H7 (cell line): ENCODE measurements at regions not wholly inside any gene's neighbourhood (a gene's known extent, or its start where the extent isn't known, plus 50 kb on each side); places are given as distances from the start of the nearest gene placed in this dataset.

Experiments used
- DNase-seq: peaks from one replicate; pipeline ENCODE4 v3.0.0; 2012
- H3K27me3 ChIP-seq: 2 replicates; pipeline ENCODE4 v1.6.0; 2011; ENCODE audit warnings: mild to moderate bottlenecking, low read length; ENCODE audit not compliant: control insufficient read depth, insufficient read depth
- H3K36me3 ChIP-seq: replicated peaks from 2 replicates; pipeline ENCODE4 v1.5.1; 2011; ENCODE audit warnings: low read length; ENCODE audit not compliant: control insufficient read depth, insufficient read depth
- H3K4me3 ChIP-seq: 2 replicates; pipeline ENCODE4 v1.5.1; 2011; ENCODE audit warnings: low read depth, mild to moderate bottlenecking, control low read depth, low read length, moderate library complexity; ENCODE audit not compliant: insufficient read depth

DNA sequence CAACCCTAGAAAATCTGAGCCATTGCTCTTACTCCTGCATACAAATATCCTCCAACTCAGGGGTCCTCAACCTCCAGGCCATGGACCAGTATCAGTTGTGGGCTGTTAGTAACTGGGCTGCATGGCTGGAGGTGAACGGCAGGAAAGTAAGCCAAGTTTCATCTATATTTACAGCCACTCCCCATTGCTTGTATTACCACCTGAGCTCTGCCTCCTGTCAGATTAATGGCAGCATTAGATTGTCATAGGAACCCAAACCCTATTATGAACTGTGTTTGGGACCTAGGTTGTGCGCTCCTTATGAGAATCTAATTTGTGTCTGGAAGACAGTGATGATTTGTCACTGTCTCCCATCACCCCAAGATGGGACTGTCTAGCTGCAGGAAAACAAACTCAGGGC lies 246.5 kb upstream of the CDIN1 start:
- no peaks in the 10 kb centered on the region for H3K36me3 ChIP-seq
- H3K27me3 ChIP-seq, result no peaks in the 10 kb centered on the region
- no peak for DNase-seq
- no peak overlapping the region for H3K4me3 ChIP-seq

GRCh38 chr15:36334059-36334458 lies 245.4 kb upstream of the CDIN1 start:
- DNase-seq, result no peak
- H3K4me3 ChIP-seq, result no peak overlapping the region

GRCh38 chr15:36335224-36335623 lies 244.2 kb upstream of the CDIN1 start:
- H3K27me3 ChIP-seq, result no peaks in the 10 kb centered on the region
- H3K4me3 ChIP-seq, result no peak overlapping the region
- no peak for DNase-seq
- no peaks in the 10 kb centered on the region for H3K36me3 ChIP-seq

More at GRCh38 chr15:36334059-36334458, 245.4 kb upstream of the CDIN1 start:
- no peaks in the 10 kb centered on the region for H3K36me3 ChIP-seq
- no peaks in the 10 kb centered on the region for H3K27me3 ChIP-seq

- H3K36me3 ChIP-seq, result no peaks in the 10 kb centered on the region
- DNase-seq, result no peak
- H3K27me3 ChIP-seq, result no peaks in the 10 kb centered on the region
- H3K4me3 ChIP-seq, result no peak overlapping the region
These were observed 243.8 kb upstream of the CDIN1 start for GRCh38 chr15:36335659-36336058.

GRCh38 chr15:36344887-36345286 lies 234.5 kb upstream of the CDIN1 start:
- H3K4me3 ChIP-seq, result no peak overlapping the region
- H3K36me3 ChIP-seq, result no peaks in the 10 kb centered on the region
- no peak for DNase-seq
- no peaks in the 10 kb centered on the region for H3K27me3 ChIP-seq

DNA sequence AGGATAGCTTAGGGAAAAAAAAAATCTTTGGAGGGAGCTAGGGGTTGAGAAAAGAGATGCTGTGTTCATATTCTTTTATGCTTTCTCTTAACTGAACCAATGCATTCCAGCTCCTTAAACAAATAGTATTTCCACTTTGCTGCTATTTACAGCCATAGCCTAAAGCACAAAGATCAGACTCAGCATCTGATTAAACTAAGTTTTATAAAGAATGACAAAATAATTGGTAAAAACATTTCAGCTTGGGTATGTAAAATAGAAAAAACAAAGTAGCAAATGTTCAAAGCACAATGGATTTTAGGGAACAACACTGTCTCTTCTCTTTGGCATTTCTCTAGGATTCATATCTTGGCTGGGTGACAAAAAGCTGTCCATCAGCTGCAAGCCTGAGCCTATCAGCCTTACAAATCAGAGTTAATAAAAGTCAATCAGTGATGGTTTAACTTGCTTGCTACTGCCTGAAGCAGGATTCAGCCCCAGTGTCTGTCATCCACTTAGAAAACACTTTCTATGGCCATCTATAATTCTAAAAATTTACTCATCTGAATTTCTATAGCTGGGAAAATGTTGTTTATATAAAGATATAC lies 232.1 kb upstream of the CDIN1 start:
- no peaks in the 10 kb centered on the region for H3K36me3 ChIP-seq
- DNase-seq, result no peak
- H3K4me3 ChIP-seq, result no peak overlapping the region
- no peaks in the 10 kb centered on the region for H3K27me3 ChIP-seq

GRCh38 chr15:36356466-36356865 lies 223.0 kb upstream of the CDIN1 start:
- H3K4me3 ChIP-seq, result no peak overlapping the region
- no peak for DNase-seq
- no peaks in the 10 kb centered on the region for H3K36me3 ChIP-seq
- no peaks in the 10 kb centered on the region for H3K27me3 ChIP-seq

- Histone ChIP-seq H3K4me3 (no peak overlapping the region), H3K27me3 (no peaks in the 10 kb centered on the region), H3K36me3 (no peaks in the 10 kb centered on the region)
- no peak for DNase-seq
These were observed 222.3 kb upstream of the CDIN1 start for GRCh38 chr15:36356978-36357601.

GRCh38 chr15:36358094-36358493 lies 221.3 kb upstream of the CDIN1 start:
- Histone ChIP-seq H3K4me3 (no peak overlapping the region), H3K36me3 (no peaks in the 10 kb centered on the region), H3K27me3 (no peaks in the 10 kb centered on the region)
- DNase-seq, result no peak

DNA sequence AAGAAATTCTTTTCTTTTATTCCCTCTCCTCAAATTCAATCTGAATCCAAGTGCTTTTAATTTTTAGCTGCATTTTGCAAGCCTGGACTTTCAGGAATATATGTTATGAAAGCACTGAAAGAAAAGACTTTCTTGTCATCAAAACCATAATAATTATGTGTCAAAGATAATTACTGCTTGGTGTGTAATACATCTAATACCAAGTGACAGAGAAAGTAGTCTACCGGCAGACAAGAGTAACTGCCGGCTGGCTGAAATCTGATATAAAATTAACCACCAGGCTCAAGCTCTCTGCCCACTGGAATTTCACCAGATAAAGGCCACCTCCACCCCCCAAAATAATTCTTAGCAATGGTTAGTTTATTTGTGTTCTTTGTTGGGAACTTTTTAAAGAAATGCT lies 220.9 kb upstream of the CDIN1 start:
- Histone ChIP-seq H3K36me3 (no peaks in the 10 kb centered on the region), H3K27me3 (no peaks in the 10 kb centered on the region), H3K4me3 (no peak overlapping the region)
- no peak for DNase-seq

DNA sequence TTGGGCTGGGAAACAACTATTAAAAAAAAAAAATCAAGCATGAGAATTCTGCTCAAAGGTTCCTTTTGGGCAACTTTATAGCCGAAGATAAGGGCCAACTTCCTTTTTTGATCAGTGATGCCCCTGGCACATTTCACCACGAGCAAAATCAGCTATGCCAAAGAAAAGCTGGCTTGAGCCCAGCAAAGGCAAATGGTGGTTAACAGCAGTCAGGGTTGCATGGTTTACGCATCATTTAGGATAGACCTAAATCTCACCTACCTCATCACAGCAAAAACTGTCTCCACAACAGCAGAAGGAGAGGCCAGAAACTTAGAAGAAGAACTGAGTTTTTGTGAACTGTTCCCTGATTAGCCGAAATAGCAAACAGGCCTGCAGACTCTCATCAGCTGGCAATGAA lies 220.1 kb upstream of the CDIN1 start:
- Histone ChIP-seq H3K4me3 (no peak overlapping the region), H3K36me3 (no peaks in the 10 kb centered on the region), H3K27me3 (no peaks in the 10 kb centered on the region)
- no peak for DNase-seq

DNA sequence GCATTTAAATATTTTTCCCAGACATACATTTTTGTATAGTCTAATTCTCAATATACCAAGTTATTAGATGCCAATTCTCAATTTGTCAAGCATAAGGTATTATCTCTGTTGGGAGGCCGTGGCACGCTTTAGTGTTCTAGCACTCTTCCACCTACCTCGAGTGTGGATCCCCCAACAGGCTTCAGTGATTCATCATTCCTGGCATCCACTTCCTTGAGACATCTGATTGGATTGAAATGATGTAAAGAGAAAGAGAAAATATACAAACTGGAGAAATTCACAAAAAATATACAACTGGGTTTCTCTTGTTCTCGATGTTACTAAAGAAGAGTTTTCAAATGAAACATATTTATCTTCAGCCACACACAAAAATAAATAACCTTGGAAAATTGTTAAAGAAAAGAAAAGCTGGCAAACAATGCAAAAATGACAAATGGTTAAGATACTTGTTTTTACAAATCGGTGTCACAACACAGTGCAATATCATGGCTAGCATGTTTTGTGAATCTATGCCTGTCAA lies 218.0 kb upstream of the CDIN1 start:
- H3K27me3 ChIP-seq, result no peaks in the 10 kb centered on the region
- DNase-seq, result no peak
- H3K4me3 ChIP-seq, result no peak overlapping the region
- H3K36me3 ChIP-seq, result no peaks in the 10 kb centered on the region

DNA sequence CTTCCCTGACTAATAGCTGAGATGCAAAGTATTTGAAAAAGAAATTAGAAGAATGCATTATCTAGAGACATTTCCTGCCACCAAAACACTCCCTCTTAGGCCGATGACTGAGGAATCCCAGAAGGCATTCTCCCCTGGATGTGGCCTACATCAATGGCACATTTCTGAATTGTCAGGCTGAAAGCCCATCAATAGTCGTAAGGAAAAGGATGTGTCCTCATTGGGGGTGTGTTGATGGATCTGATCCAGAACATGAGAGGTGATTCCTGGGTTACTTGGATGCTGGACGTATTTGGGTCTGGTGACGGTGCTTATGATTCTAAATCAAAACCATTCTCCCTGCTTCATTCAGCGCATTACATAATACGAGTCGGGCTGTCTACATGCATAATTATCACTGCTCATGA lies 216.9 kb upstream of the CDIN1 start:
- H3K36me3 ChIP-seq, result no peaks in the 10 kb centered on the region
- no peak overlapping the region for H3K4me3 ChIP-seq
- no peak for DNase-seq
- H3K27me3 ChIP-seq, result no peaks in the 10 kb centered on the region

- DNase-seq, result no peak
- no peaks in the 10 kb centered on the region for H3K27me3 ChIP-seq
- no peak overlapping the region for H3K4me3 ChIP-seq
- no peaks in the 10 kb centered on the region for H3K36me3 ChIP-seq
These were observed 216.1 kb upstream of the CDIN1 start for GRCh38 chr15:36363335-36363734.

GRCh38 chr15:36364377-36364776 lies 215.0 kb upstream of the CDIN1 start:
- Histone ChIP-seq H3K27me3 (no peaks in the 10 kb centered on the region), H3K36me3 (no peaks in the 10 kb centered on the region), H3K4me3 (no peak overlapping the region)
- DNase-seq, result no peak
